GM21367 (cell line): ENCODE measurements at regions not wholly inside any gene's neighbourhood (a gene's known extent, or its start where the extent isn't known, plus 50 kb on each side); places are given as distances from the start of the nearest gene placed in this dataset.

Source experiments
- ATAC-seq: cut with Tn5 transposase; IDR thresholded peaks from one replicate; pipeline ENCODE4 v1.9.1; 2021; ENCODE audit not compliant: unreplicated experiment

- no peak for ATAC-seq
Observed at GRCh38 chr5:82384034-82384750, 106.0 kb upstream of the RPS23 start.

DNA sequence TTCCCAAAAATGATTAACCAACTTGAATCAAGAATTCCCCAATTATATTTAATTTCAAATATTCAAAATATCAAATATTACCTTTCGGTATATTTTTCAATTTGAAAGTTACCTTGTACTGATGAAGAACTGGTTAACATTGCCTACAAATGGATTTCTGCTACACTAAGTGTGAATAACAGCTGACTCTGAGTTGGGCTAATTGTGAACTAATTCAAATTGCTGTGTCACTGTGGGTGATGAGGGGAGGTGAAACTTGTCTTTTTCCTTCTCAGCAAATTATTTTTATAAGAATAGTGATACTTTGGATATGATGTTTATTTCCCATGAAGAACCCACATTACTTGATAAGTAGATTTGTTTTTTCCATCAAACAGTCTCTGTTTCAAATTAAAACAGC lies 103.4 kb upstream of the RPS23 start:
- ATAC-seq, result no peak

DNA sequence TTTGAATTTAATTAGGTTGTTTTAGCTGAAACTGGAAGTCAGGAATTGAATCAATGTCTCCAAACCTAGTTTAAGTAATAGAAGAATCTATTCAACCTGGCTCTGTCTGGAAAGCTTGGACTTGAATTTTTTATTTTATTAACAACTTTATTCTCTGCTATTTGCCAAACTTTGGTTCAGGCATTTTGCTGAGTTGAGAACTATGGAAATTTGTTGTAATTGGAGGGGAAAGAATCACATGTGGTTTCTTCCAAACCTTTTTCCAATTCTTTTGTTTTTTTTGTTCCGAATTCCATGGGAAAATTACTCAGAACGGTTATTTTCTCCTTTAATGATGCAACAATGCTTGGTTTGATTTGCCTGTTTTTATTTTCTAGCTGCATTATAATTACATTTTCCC lies 98.2 kb upstream of the RPS23 start:
- ATAC-seq, result no peak

GRCh38 chr5:82375488-82376244 lies 97.5 kb upstream of the RPS23 start:
- ATAC-seq, result no peak

DNA sequence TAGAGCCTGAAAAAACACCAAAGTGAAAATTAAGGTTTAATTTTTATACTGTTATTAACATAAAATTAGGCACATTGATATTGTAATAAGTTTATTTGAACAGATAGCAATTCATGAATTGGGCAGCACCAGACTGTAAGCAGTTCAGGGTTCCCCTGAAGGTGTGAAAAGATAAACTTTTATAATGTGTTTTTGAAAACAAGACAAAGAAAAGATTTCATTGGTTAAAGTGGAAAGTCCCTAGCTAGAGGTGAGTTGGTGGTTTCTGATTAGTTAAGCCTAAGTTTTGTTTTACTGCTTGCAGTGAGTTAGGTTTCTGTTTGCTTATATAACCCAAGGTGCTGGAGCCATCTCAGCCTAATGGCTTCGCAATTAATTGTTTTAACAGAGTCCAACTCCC lies 96.5 kb upstream of the RPS23 start:
- no peak for ATAC-seq

- ATAC-seq, result no peak
Observed at GRCh38 chr5:82367930-82368329, 89.8 kb upstream of the RPS23 start.

DNA sequence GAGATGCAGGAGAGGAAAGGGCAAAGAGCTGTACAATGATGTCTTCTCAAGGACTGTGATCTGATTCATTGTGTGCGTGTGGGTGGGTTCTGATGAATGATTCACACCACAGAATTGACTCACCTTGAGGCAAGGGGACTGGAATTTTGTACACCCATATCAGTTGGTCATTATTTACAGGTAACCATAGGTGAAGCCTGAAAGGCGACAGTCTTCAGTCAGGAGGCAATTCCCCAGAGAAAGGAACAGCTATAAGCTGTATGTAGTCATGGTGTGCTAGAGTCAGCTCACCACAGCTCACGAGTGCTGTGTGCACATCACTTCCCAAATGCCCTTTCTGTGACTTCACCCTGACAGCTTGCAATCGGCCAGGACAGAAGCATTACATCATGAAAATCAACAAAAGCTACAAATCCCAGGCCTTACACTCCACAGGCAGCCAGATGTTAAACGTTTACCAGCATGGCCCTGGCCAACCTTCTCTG lies 87.6 kb upstream of the RPS23 start:
- ATAC-seq, result no peak

DNA sequence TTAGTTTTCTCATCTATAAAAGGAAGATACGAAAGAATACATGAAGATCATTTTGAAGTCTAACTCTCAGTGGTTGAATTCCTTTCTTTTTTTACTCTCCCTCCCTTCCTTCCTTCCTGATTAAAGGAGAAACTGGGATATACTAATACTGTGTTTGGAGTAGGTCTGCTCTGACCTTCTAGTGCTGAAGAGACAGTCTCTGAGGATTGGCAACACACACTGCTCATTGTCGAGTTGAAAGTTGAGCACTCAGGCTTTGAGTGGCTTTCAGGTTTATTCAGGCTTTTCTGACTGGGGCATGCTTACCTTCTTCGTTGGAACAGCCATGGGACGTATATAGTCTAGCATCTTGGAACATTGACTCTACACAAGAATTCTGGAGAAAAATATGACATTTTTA lies 86.9 kb upstream of the RPS23 start:
- ATAC-seq, result no peak

DNA sequence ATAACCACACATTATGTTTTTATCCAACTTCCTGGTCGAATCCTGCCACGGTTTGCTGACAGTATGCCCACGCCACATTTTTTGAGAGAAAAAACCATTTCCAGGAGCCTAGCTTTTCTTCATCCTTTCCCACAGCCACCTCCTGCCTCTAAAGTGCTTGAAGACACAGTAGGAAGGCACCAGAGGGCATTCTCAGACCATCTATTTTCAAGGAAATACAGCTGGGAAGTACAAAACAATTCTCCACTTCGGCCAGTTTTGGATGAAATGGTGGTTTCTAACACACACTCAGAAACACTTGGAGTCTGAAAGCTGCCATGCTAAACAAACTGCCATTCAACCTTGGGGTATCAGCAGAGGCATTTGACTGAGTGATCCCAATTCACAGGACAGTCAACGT lies 86.3 kb upstream of the RPS23 start:
- ATAC-seq, result no peak

GRCh38 chr5:82363524-82363923 lies 85.4 kb upstream of the RPS23 start:
- ATAC-seq, result no peak

DNA sequence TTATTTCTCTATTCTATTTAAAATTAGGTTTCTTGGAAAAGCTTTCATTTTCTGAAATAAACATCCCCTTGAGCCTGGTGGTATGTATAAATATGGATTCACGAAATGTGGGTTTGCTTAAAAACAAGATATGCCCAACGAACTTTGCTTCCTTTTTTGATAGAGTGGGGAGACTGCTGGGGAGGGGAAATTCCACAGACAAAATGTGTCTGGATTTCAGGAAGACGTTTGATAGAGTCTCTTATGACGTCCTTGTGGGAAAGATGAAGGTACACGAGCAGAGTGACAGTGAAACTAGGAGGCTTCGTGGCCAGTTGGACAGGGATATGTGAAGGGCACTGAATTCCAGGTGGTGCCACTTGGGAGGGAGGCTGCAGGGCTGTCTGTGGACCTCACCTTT lies 84.5 kb upstream of the RPS23 start:
- no peak for ATAC-seq

DNA sequence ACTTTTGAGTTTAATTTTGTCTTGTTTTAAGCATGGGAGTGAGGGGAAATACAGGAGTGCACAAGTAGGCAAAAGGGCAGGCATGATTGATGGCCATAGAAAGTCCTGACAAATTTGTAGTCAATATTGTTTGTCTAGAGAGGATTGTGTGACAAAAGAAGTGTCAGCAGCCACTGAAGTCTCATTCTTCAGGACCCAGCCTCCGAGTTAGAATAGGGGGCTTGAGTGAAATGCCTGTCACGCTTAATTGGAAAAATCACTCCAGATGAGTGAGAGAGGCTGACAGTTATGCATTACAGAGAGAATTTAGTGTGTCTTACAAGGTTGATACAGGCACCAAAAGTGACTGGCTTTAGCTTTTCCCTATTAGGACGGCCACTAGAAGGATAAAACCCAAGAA lies 81.9 kb upstream of the RPS23 start:
- ATAC-seq, result no peak

DNA sequence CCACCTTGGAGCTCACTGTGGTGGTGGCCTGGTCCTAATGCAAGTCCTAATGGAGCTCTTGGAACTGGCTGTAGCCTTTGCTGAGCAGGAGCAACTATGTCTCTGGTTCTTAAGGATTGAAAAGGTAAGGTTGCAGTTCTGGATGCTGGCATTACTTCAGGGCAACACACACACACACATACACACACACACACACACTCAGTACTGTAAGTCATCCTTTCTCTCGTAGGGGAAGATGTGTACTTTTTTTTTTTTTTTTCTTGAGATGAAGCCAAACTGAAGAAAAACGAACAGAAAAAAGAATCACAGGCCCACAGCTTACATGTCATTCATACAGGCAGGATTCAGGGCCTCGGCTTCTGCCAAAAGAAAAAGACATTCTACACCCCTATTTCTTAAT lies 81.1 kb upstream of the RPS23 start:
- ATAC-seq, result no peak

GRCh38 chr5:82358457-82358856 lies 80.3 kb upstream of the RPS23 start:
- no peak for ATAC-seq

DNA sequence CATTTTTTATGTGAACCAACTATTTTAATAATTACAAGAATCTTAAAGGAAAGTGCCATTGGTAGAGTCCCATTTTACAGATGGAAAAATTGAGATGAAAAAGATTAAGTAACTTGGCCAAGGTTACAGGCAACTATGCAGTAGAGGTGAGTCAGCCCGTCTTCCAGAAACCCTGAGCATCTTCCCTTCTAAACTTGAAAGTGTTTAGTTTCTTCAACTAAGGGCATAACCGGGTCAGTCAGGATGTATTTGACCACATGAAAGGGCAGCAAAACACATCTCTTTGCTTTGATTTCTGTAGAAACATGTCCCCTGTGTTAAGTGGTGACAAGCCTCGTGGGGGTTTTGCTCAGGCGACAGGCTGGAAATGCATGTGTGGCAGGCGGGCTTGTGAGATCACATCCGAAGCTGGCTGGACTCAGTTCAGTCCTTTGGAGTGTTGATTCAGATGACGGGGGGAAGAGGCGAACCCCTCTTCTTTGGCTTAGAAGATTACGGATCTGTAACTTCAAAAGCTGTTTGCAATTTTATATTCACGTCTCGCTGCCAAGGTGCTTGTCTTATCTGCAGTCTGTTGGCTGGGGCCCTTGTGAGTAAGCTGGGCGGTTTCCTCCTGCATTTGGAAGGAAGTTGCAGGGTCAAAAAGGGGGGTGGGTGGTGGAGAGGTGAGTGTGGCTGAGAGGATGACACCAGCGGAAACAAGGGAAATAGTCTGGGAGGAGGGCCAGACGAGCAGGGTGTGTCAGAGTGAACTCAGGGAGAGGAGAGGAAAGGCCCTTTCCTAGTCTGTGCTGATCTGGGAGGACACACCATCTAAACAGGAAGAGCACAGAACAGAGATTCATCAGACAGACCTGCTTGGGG lies 78.9 kb upstream of the RPS23 start:
- peak; percentile 54 for ATAC-seq

- ATAC-seq, result no peak
Observed at GRCh38 chr5:82356021-82356420, 77.9 kb upstream of the RPS23 start.

DNA sequence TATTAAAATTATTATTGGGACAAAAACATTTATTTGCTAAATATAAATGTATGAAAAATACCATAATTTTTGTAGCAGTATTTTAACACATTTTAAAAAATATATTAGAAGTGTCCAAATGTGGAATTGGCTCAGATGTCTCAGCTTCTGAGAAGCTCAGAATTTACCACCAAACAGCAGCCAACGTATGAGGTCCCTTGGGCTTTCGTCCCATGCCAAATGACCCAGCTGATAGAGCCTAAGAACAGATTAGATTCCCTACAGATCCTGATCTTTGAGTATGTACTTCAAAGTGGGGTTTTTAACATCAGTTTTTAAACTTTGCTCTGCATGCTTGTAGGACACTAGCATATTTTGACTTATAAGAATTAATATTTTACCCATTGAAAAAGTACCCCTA lies 77.3 kb upstream of the RPS23 start:
- ATAC-seq, result no peak

GRCh38 chr5:82355053-82355452 lies 76.9 kb upstream of the RPS23 start:
- no peak for ATAC-seq

- no peak for ATAC-seq
Observed at GRCh38 chr5:82354543-82354942, 76.4 kb upstream of the RPS23 start.

DNA sequence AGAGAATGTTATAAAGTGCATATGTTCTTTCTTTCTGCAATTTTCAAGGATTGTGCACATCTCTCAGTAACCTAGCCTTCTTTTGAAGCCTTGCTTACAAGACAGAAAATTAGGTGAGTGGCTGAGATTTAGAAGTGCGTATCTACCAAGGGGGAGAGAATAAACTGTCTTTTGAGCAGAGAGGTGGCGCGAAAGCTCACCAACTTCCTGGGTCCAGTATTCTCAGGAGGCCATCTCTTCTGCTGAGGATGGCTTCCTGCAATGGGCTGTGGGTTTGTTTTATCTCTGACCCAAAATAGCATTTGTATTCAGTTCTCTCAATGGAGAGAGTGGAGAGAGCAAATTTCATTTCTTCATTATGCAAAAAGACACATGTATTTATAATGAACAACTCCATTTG lies 75.4 kb upstream of the RPS23 start:
- ATAC-seq, result no peak

- no peak for ATAC-seq
Observed at GRCh38 chr5:82352146-82352791, 74.1 kb upstream of the RPS23 start.
